CD4-positive, CD25-positive, alpha-beta regulatory T cell (primary cell): ENCODE measurements at regions not wholly inside any gene's neighbourhood (a gene's known extent, or its start where the extent isn't known, plus 50 kb on each side); places are given as distances from the start of the nearest gene placed in this dataset.
"Not testable (repeated sequence)": the region's sequence is repeated elsewhere in the genome, so short reads cannot be mapped to it uniquely, and the experiment has no call there.

Experiments used
- ATAC-seq, 2 donors: fragments of 150-1000 bp; cut with Tn5 transposase; one replicate each; pipeline ENCODE4 v1.10.0; 2021; ENCODE audit warnings: low read depth in 2 of 2, moderate number of reproducible peaks in 2 of 2, moderate library complexity in 1 of 2
- DNase-seq, 3 donors: peaks; one replicate each; pipeline versions ENCODE4 v3.0.0 to v3.0.0-alpha.2; 2012 to 2022; ENCODE audit warnings: mixed read lengths in 1 of 3
- H3K27ac ChIP-seq: one replicate; pipeline ENCODE4 v1.7.0; 2013; ENCODE audit warnings: mild to moderate bottlenecking, low read length; ENCODE audit not compliant: insufficient read depth, poor library complexity, severe bottlenecking
- H3K27me3 ChIP-seq: one replicate; pipeline ENCODE4 v1.7.0; 2013; ENCODE audit warnings: low read length; ENCODE audit not compliant: control insufficient read depth, insufficient read depth
- H3K36me3 ChIP-seq: one replicate; pipeline ENCODE4 v1.7.0; 2013; ENCODE audit warnings: mild to moderate bottlenecking, low read length, moderate library complexity; ENCODE audit not compliant: control insufficient read depth, insufficient read depth
- H3K4me1 ChIP-seq: 2 replicates; pipeline ENCODE4 v1.7.0; 2013; ENCODE audit warnings: mild to moderate bottlenecking, low read length; ENCODE audit not compliant: insufficient read depth, control insufficient read depth, poor library complexity, severe bottlenecking
- H3K4me3 ChIP-seq: one replicate; pipeline ENCODE4 v1.7.0; 2013; ENCODE audit warnings: low read depth, mild to moderate bottlenecking, low read length, moderate library complexity
- H3K9me3 ChIP-seq, 2 experiments: 1 replicate in 1 of 2; 2 replicates in 1 of 2; pipeline ENCODE4 v1.7.0; 2013; ENCODE audit warnings: low read length in 2 of 2, mild to moderate bottlenecking in 1 of 2, moderate library complexity in 1 of 2; ENCODE audit not compliant: control insufficient read depth in 2 of 2
- H3K27ac Mint-ChIP-seq, 3 donors: one replicate each; pipeline ENCODE4 v1.8.0; 2020 to 2022; ENCODE audit warnings: mild to moderate bottlenecking in 3 of 3, mixed read lengths in 3 of 3, moderate library complexity in 2 of 3
- H3K27me3 Mint-ChIP-seq: one replicate; pipeline ENCODE4 v1.8.0; 2022; ENCODE audit warnings: mild to moderate bottlenecking, mixed read lengths
- H3K36me3 Mint-ChIP-seq: one replicate; pipeline ENCODE4 v1.8.0; 2020; ENCODE audit warnings: mixed read lengths
- H3K4me1 Mint-ChIP-seq, 4 donors: one replicate each; pipeline ENCODE4 v1.8.0; 2020 to 2022; ENCODE audit warnings: mixed read lengths in 4 of 4, mild to moderate bottlenecking in 1 of 4
- H3K4me3 Mint-ChIP-seq, 4 donors: one replicate each; pipeline ENCODE4 v1.8.0; 2020 to 2022; ENCODE audit warnings: mild to moderate bottlenecking in 4 of 4, mixed read lengths in 4 of 4, moderate library complexity in 3 of 4
- H3K9me3 Mint-ChIP-seq, 7 donors: one replicate each; pipeline ENCODE4 v1.8.0; 2020 to 2022; ENCODE audit warnings: mixed read lengths in 7 of 7, mild to moderate bottlenecking in 3 of 7, moderate library complexity in 2 of 7

- H3K4me3 ChIP-seq, result no peak overlapping the region
- peaks cover 9% of the 10 kb centered on the region for H3K27me3 ChIP-seq
- no peaks in the 10 kb centered on the region for H3K9me3 ChIP-seq
- no peak overlapping the region for H3K4me3 Mint-ChIP-seq
- H3K27ac Mint-ChIP-seq, result peak overlapping the region in 1 of 3 donors; percentile 29
- H3K36me3 Mint-ChIP-seq, result peaks cover 3% of the 10 kb centered on the region
- DNase-seq, result no peak
- no peaks in the 10 kb centered on the region for H3K36me3 ChIP-seq
- H3K27me3 Mint-ChIP-seq, result peaks cover 44% of the 10 kb centered on the region
- ATAC-seq, result no peak
- H3K4me1 ChIP-seq, result no peaks in the 10 kb centered on the region
- peaks cover 0 to 1% (median 0%) of the 10 kb centered on the region in 7 donors for H3K9me3 Mint-ChIP-seq
- H3K27ac ChIP-seq, result no peak overlapping the region
- H3K4me1 Mint-ChIP-seq, result no peaks in the 10 kb centered on the region
Measured at GRCh38 chr5:69013481-69013880, 80.3 kb upstream of the SLC30A5 start.

DNA sequence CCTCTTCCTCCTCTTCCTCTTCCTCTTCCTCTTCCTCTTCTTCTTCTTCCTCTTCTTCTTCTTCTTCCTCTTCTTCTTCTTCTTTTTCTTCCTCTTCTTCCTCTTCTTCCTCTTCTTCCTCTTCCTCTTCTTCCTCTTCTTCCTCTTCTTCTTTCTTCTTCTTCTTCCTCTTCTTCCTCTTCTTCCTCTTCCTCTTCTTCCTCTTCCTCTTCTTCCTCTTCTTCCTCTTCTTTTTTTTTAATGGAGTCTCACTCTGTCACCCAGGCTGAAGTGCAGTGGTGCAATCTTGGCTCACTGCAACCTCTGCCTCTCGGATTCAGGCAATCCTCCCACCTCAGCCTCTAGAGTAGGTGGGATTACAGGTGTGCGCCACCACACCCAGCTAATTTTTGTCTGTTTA lies 79.8 kb upstream of the SLC30A5 start:
- not testable (repeated sequence) for H3K27ac Mint-ChIP-seq, H3K4me3 Mint-ChIP-seq, DNase-seq, ATAC-seq, H3K27me3 ChIP-seq, H3K9me3 Mint-ChIP-seq, H3K27ac ChIP-seq, H3K36me3 Mint-ChIP-seq, H3K4me1 Mint-ChIP-seq, H3K36me3 ChIP-seq, H3K4me3 ChIP-seq, H3K9me3 ChIP-seq, H3K4me1 ChIP-seq
- H3K27me3 Mint-ChIP-seq, result peaks cover 42% of the 10 kb centered on the region

GRCh38 chr5:69019668-69020375 lies 74.0 kb upstream of the SLC30A5 start:
- H3K27me3 Mint-ChIP-seq, result peaks cover 36% of the 10 kb centered on the region
- no peaks in the 10 kb centered on the region for H3K36me3 Mint-ChIP-seq
- no peak overlapping the region for H3K27ac Mint-ChIP-seq

DNA sequence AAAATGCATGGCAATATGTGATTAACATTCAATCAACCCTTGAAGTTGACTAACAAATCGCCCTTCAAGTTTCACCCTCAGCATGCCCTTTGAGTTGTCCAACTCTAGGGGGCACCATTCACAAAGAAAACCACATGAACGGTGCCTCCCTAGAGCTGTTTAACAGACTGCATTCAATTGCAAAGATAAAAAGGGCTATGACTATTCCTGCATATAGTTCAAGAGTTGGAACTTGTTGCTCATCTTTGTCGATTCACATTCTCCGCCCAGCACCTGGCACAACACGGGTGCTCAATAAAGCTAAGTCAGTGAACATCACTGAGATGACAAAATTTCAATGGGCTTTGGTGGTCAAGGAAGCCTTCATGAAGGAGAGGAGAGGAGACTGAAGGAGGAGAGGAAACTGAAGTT lies 69.6 kb upstream of the SLC30A5 start:
- Histone ChIP-seq H3K9me3 (no peaks in the 10 kb centered on the region), H3K27ac (no peak overlapping the region), H3K27me3 (peaks cover 5% of the 10 kb centered on the region), H3K4me3 (no peak overlapping the region), H3K4me1 (no peaks in the 10 kb centered on the region), H3K36me3 (no peaks in the 10 kb centered on the region)
- Mint-ChIP-seq H3K4me1 (peaks cover 0 to 1% (median 0%) of the 10 kb centered on the region in 4 donors), H3K4me3 (no peak overlapping the region), H3K9me3 (no peaks in the 10 kb centered on the region), H3K27me3 (peaks cover 40% of the 10 kb centered on the region), H3K36me3 (no peaks in the 10 kb centered on the region), H3K27ac (no peak overlapping the region)
- no peak for ATAC-seq
- DNase-seq, result peak in 2 of 3 donors; percentile 15 to 61

More at GRCh38 chr5:69019668-69020375, 74.0 kb upstream of the SLC30A5 start:
- peaks cover 0 to 3% (median 0%) of the 10 kb centered on the region in 7 donors for H3K9me3 Mint-ChIP-seq
- H3K4me3 ChIP-seq, result no peak overlapping the region
- H3K4me1 Mint-ChIP-seq, result peaks cover 0 to 1% (median 0%) of the 10 kb centered on the region in 4 donors
- no peak overlapping the region for H3K27ac ChIP-seq
- H3K4me1 ChIP-seq, result no peaks in the 10 kb centered on the region
- ATAC-seq (no peak), DNase-seq (no peak)
- H3K9me3 ChIP-seq, result no peaks in the 10 kb centered on the region
- peaks cover 6% of the 10 kb centered on the region for H3K27me3 ChIP-seq
- no peaks in the 10 kb centered on the region for H3K36me3 ChIP-seq
- H3K4me3 Mint-ChIP-seq, result no peak overlapping the region

- ATAC-seq (no peak), DNase-seq (no peak)
- H3K9me3 ChIP-seq, result no peaks in the 10 kb centered on the region
- H3K4me3 ChIP-seq, result no peak overlapping the region
- H3K4me1 ChIP-seq, result no peaks in the 10 kb centered on the region
- no peak overlapping the region for H3K27ac ChIP-seq
- H3K27ac Mint-ChIP-seq, result no peak overlapping the region
- H3K27me3 ChIP-seq, result peaks cover 7% of the 10 kb centered on the region
- no peaks in the 10 kb centered on the region for H3K36me3 ChIP-seq
- H3K9me3 Mint-ChIP-seq, result no peaks in the 10 kb centered on the region
- H3K27me3 Mint-ChIP-seq, result peaks cover 44% of the 10 kb centered on the region
- H3K36me3 Mint-ChIP-seq, result no peaks in the 10 kb centered on the region
- no peaks in the 10 kb centered on the region for H3K4me1 Mint-ChIP-seq
- H3K4me3 Mint-ChIP-seq, result no peak overlapping the region
Measured at GRCh38 chr5:69029292-69029691, 64.5 kb upstream of the SLC30A5 start.

DNA sequence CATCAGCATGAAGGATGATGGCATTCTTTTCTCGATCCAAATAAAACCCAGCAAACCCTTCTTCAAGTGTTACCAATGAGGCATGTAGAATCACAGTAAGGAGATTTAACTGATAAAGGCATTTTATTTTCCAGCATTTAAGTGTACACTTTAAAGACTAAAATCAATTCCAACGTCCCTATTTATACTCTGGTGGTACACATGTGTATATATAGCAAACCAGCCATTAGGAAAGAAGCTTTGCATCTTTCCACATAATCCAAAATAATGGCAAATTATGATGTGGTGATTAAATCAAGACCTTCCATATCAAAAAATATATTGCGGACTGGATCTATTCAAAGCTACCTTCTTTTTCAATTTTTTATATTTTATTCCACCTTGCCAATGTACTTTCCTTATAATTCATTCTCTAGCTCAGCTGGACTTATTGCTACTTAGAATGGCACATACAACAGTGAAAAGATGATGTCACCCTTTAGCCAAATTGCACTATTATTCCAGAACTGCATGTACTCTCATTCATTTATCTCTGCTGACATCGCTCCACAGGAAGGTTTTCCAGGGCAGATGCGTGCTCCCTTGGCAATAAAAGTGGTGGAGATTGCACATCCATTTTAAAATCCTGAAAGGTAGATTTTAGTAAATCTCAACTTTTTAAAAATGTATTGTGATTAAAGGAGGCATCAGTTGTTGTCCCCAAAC lies 63.3 kb upstream of the SLC30A5 start:
- H3K36me3 ChIP-seq, result no peaks in the 10 kb centered on the region
- H3K9me3 ChIP-seq, result no peaks in the 10 kb centered on the region
- Mint-ChIP-seq H3K4me1 (no peaks in the 10 kb centered on the region), H3K9me3 (no peaks in the 10 kb centered on the region), H3K27me3 (peaks cover 39% of the 10 kb centered on the region), H3K36me3 (no peaks in the 10 kb centered on the region), H3K4me3 (no peak overlapping the region), H3K27ac (no peak overlapping the region)
- DNase-seq (no peak), ATAC-seq (no peak)
- H3K27ac ChIP-seq, result no peak overlapping the region
- H3K27me3 ChIP-seq, result peaks cover 7% of the 10 kb centered on the region
- no peaks in the 10 kb centered on the region for H3K4me1 ChIP-seq
- no peak overlapping the region for H3K4me3 ChIP-seq

DNA sequence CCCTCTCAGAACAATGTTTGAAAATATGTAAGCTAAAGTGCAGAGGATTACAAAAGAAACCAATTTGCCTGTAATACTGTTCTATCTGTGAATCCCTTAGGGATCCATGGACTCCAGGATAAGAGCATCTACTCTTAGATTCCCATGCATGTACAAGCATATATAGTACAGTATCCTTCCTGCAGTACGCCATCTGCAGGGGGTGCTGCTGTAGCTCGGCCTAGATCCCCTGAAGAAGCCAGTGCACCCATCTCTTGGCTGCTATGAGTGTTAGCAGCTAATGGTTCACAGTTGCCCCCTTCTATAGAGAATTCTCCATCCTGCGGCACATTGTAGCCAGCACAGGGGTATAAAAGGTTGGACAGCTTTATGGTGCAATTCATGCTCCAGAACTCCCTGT lies 61.8 kb upstream of the SLC30A5 start:
- H3K27ac Mint-ChIP-seq, result no peak overlapping the region
- Histone ChIP-seq H3K4me1 (no peaks in the 10 kb centered on the region), H3K4me3 (no peak overlapping the region), H3K27ac (no peak overlapping the region), H3K36me3 (no peaks in the 10 kb centered on the region), H3K27me3 (peaks cover 7% of the 10 kb centered on the region), H3K9me3 (no peaks in the 10 kb centered on the region)
- peaks cover 46% of the 10 kb centered on the region for H3K27me3 Mint-ChIP-seq
- H3K9me3 Mint-ChIP-seq, result no peaks in the 10 kb centered on the region
- H3K4me1 Mint-ChIP-seq, result no peaks in the 10 kb centered on the region
- no peak for DNase-seq
- no peak for ATAC-seq
- no peak overlapping the region for H3K4me3 Mint-ChIP-seq
- no peaks in the 10 kb centered on the region for H3K36me3 Mint-ChIP-seq

- H3K4me3 ChIP-seq, result no peak overlapping the region
- Mint-ChIP-seq H3K36me3 (no peaks in the 10 kb centered on the region), H3K4me3 (no peak overlapping the region), H3K9me3 (no peaks in the 10 kb centered on the region), H3K27me3 (peaks cover 36% of the 10 kb centered on the region), H3K27ac (no peak overlapping the region), H3K4me1 (no peaks in the 10 kb centered on the region)
- H3K27me3 ChIP-seq, result peaks cover 5% of the 10 kb centered on the region
- no peak overlapping the region for H3K27ac ChIP-seq
- no peaks in the 10 kb centered on the region for H3K36me3 ChIP-seq
- no peaks in the 10 kb centered on the region for H3K9me3 ChIP-seq
- ATAC-seq, result no peak
- no peaks in the 10 kb centered on the region for H3K4me1 ChIP-seq
- no peak for DNase-seq
Measured at GRCh38 chr5:69033690-69034089, 60.1 kb upstream of the SLC30A5 start.
